K562 (cell line): ENCODE measurements at regions not wholly inside any gene's neighbourhood (a gene's known extent, or its start where the extent isn't known, plus 50 kb on each side); places are given as distances from the start of the nearest gene placed in this dataset.

Source experiments
- ATAC-seq: fragments of 200-7000 bp; cut with Tn5 transposase; 3 replicates; pipeline ENCODE4 v1.9.1; 2020; ENCODE audit warnings: moderate library complexity
- BruUV-seq: library from RNA; stranded (reverse); fragments of 400-500 nt; replicated peaks from 2 replicates; lab custom pipeline; 2021; lab: Mats Ljungman, UMichigan
- CTCF ChIA-PET: fragments of 300-600 bp; formaldehyde crosslinking; extraction: SDS; loops from one replicate; lab custom pipeline; 2021; ENCODE audit warnings: low intra/inter-chr PET ratio; lab: Yijun Ruan, JAX
- POLR2A ChIA-PET: fragments of 300-600, 350-650 bp; sonication (Branson Sonifier 250); formaldehyde crosslinking; extraction: SDS; loops from one replicate; lab custom pipeline; 2021; ENCODE audit warnings: antibody characterized with exemption, inconsistent platforms; lab: Yijun Ruan, JAX
- DNase-seq, 4 experiments: peaks; one replicate each; pipeline versions ENCODE4 v3.0.0 to v3.0.0-alpha.2; 2011 to 2018; ENCODE audit warnings: low spot score in 3 of 4, mixed read lengths in 3 of 4; ENCODE audit errors: extremely low read depth in 1 of 4
- FAIRE-seq: peaks from 2 replicates; lab custom pipeline; 2011; peaks lifted over from hg19 to GRCh38; lab: Jason Lieb, UNC
- H2AFZ ChIP-seq: 2 replicates; pipeline ENCODE4 v1.6.0; 2011; ENCODE audit warnings: low read depth, low read length, control low read depth, inconsistent platforms
- H3K27ac ChIP-seq: fragments of 200-600 bp; 3 replicates; pipeline ENCODE4 v1.8.0; 2011; ENCODE audit warnings: low read depth, mild to moderate bottlenecking, control low read depth, inconsistent platforms, low read length, moderate library complexity, mixed read lengths; ENCODE audit errors: extremely low read depth
- H3K27me3 ChIP-seq, 2 experiments: fragments of 300-600 bp in 1 of 2; 2 replicates in 1 of 2; 3 replicates in 1 of 2; pipeline versions ENCODE4 v1.6.0 to v1.8.0; 2011; ENCODE audit warnings: inconsistent platforms in 2 of 2, low read length in 2 of 2, mild to moderate bottlenecking in 1 of 2, mixed read lengths in 1 of 2, moderate library complexity in 1 of 2; ENCODE audit not compliant: control insufficient read depth in 2 of 2, insufficient read depth in 2 of 2
- H3K36me3 ChIP-seq: fragments of 300-600 bp; 3 replicates; pipeline ENCODE4 v1.8.0; 2011; ENCODE audit warnings: mild to moderate bottlenecking, low read length, inconsistent platforms; ENCODE audit not compliant: control insufficient read depth, insufficient read depth
- H3K4me1 ChIP-seq, 2 experiments: fragments of 200-600 bp in 1 of 2; replicated peaks in 1 of 2; 2 replicates in 1 of 2; 3 replicates in 1 of 2; pipeline versions ENCODE4 v1.5.1 to v1.8.0; 2011; ENCODE audit warnings: inconsistent platforms in 2 of 2, low read length in 2 of 2, mild to moderate bottlenecking in 1 of 2, mixed read lengths in 1 of 2, moderate library complexity in 1 of 2; ENCODE audit not compliant: control insufficient read depth in 2 of 2, insufficient read depth in 2 of 2
- H3K4me2 ChIP-seq: 2 replicates; pipeline ENCODE4 v1.6.1; 2011; ENCODE audit warnings: low read length, control low read depth, inconsistent platforms, mixed read lengths; ENCODE audit not compliant: insufficient read depth
- H3K4me3 ChIP-seq: fragments of 200-600 bp; sonication (generic), shearing (Covaris generic); 2 replicates; pipeline ENCODE4 v1.5.1; 2016; ENCODE audit warnings: control low read depth, inconsistent platforms
- H3K79me2 ChIP-seq: fragments of 200-600 bp; 3 replicates; pipeline ENCODE4 v1.8.0; 2011; ENCODE audit warnings: low read length, inconsistent platforms; ENCODE audit not compliant: control insufficient read depth, insufficient read depth
- H3K9ac ChIP-seq, 2 experiments: 2 replicates each; pipeline versions ENCODE4 v1.6.0 to v1.6.1; 2011; ENCODE audit warnings: low read depth in 2 of 2, low read length in 2 of 2, control low read depth in 1 of 2, inconsistent platforms in 1 of 2, mild to moderate bottlenecking in 1 of 2, mixed read lengths in 1 of 2; ENCODE audit not compliant: insufficient read depth in 1 of 2
- H3K9me1 ChIP-seq: one replicate; pipeline ENCODE4 v1.6.0; 2011; ENCODE audit warnings: inconsistent platforms, mild to moderate bottlenecking, low read length, moderate library complexity; ENCODE audit not compliant: control insufficient read depth, insufficient read depth
- H3K9me3 ChIP-seq: replicated peaks from 2 replicates; pipeline ENCODE4 v1.5.1; 2011; ENCODE audit warnings: low read depth, low read length, inconsistent platforms; ENCODE audit not compliant: control insufficient read depth, insufficient read depth
- H4K20me1 ChIP-seq: replicated peaks from 2 replicates; pipeline ENCODE4 v1.6.1; 2011; ENCODE audit warnings: low read length, inconsistent platforms, mixed read lengths; ENCODE audit not compliant: control insufficient read depth, insufficient read depth
- ATF7 ChIP-seq: fragments of 450-650 bp; IDR thresholded peaks from 2 replicates; pipeline ENCODE4 v1.7.1; 2014; ENCODE audit warnings: mild to moderate bottlenecking, moderate library complexity
- EZH2 ChIP-seq: IDR thresholded peaks from 2 replicates; pipeline ENCODE4 v1.6.1; 2012; ENCODE audit warnings: low read depth, mild to moderate bottlenecking, inconsistent platforms, low read length, borderline replicate concordance
- HMGXB4 ChIP-seq: sonication (generic); formaldehyde crosslinking; IDR thresholded peaks from 2 replicates; pipeline ENCODE4 v1.8.1; 2023; ENCODE audit warnings: mild to moderate bottlenecking, missing genetic modification reagents
- KDM2B ChIP-seq: fragments of 250-450 bp; sonication (Bioruptor Pico); IDR thresholded peaks from 2 replicates; pipeline ENCODE4 v1.8.0; 2021; ENCODE audit warnings: mild to moderate bottlenecking, moderate library complexity
- NFRKB ChIP-seq: fragments of 450-650 bp; IDR thresholded peaks from 2 replicates; pipeline ENCODE4 v1.6.1; 2016; ENCODE audit warnings: low read depth
- RBBP5 ChIP-seq: fragments of 200-600 bp; sonication (generic); IDR thresholded peaks from 2 replicates; pipeline ENCODE4 v1.6.1; 2012; ENCODE audit warnings: borderline replicate concordance, mild to moderate bottlenecking, low read length, control low read depth, inconsistent platforms; ENCODE audit not compliant: insufficient read depth, poor library complexity, severe bottlenecking
- REST ChIP-seq, 2 experiments: fragments of 450-650 bp; formaldehyde crosslinking in 1 of 2; IDR thresholded peaks; 2 replicates each; pipeline versions ENCODE4 v1.4.0 to v1.6.1; 2014 to 2020; ENCODE audit warnings: mild to moderate bottlenecking in 2 of 2, borderline replicate concordance in 1 of 2, low read depth in 1 of 2
- SNIP1 ChIP-seq: fragments of 450-650 bp; IDR thresholded peaks from 2 replicates; pipeline ENCODE4 v1.7.1; 2017; ENCODE audit warnings: low read depth, mild to moderate bottlenecking
- TBP ChIP-seq: optimal IDR thresholded peaks from 2 replicates; pipeline ENCODE3; 2011; ENCODE audit warnings: low read depth, low read length, improper control_type of control experiment
- ZNF280B ChIP-seq: fragments of 250-450 bp; sonication (Bioruptor Pico); IDR thresholded peaks from 2 replicates; pipeline ENCODE4 v1.5.1; 2021; ENCODE audit warnings: mild to moderate bottlenecking
- ZNF311 ChIP-seq: fragments of 250-450 bp; sonication (Bioruptor Pico); IDR thresholded peaks from 2 replicates; pipeline ENCODE4 v1.4.0; 2020; ENCODE audit warnings: mild to moderate bottlenecking, moderate library complexity
- ZNF668 ChIP-seq: fragments of 250-450 bp; sonication (Bioruptor Pico); IDR thresholded peaks from 2 replicates; pipeline ENCODE4 v1.8.0; 2022; ENCODE audit warnings: mild to moderate bottlenecking, inconsistent platforms
- WGBS: fragments of 100-300 bp; shearing (Covaris generic); methylation state at CpG from one replicate; pipeline ENCODE4 v1.1.6; 2016; ENCODE audit warnings: low coverage, mixed read lengths; ENCODE audit not compliant: insufficient coverage; ENCODE audit errors: missing lambda C conversion rate; 5-methylcytosine and 5-hydroxymethylcytosine counted together
- in situ Hi-C: fragments of 300-500 bp; cut with MboI; formaldehyde crosslinking; loops from 4 replicates; pipeline ENCODE4 v1.15.0; 2018; ENCODE audit warnings: inconsistent platforms, mixed read lengths
- intact Hi-C: fragments of 100-400 bp; cut with micrococcal nuclease; formaldehyde crosslinking; loops from 2 replicates; pipeline ENCODE4 v1.14.2; 2022

- no TSS peak for BruUV-seq
- POLR2A ChIA-PET = interaction anchor here (0.6 kb wide), 1 partner anchor 209 kb away, joined by 3 read pairs; no protein-coding TSS in a partner anchor
- no peak for FAIRE-seq
Measured at GRCh38 chr11:109929308-109929707, 163.9 kb upstream of the ZC3H12C start.

More at GRCh38 chr11:109929308-109929707, 163.9 kb upstream of the ZC3H12C start:
- Histone ChIP-seq H2AFZ (no peak overlapping the region), H3K27me3 (no peaks in the 10 kb centered on the region), H3K79me2 (no peaks in the 10 kb centered on the region), H3K9ac (no peak overlapping the region), H3K9me3 (no peaks in the 10 kb centered on the region), H3K4me3 (no peak overlapping the region), H3K4me1 (peaks cover 0 to 2% of the 10 kb centered on the region in 2 experiments; a peak in 1 of 5 replicates), H4K20me1 (no peaks in the 10 kb centered on the region), H3K27ac (no peak overlapping the region), H3K36me3 (no peaks in the 10 kb centered on the region), H3K9me1 (no peaks in the 10 kb centered on the region), H3K4me2 (no peak overlapping the region)
- DNase-seq (no peak), ATAC-seq (no peak)
- in situ Hi-C loops = no loop called here
- intact Hi-C loops = no loop called here
- CTCF ChIA-PET = no interaction called here
- TF ChIP-seq KDM2B (CRISPR knock-in tag) = no peak
- TF ChIP-seq ATF7 = no peak
- no peak for TF ChIP-seq REST (IDR thresholded peaks at IDR 0.05; ENCODE audit: borderline replicate concordance)
- no peak for TF ChIP-seq REST (CRISPR knock-in tag; IDR thresholded peaks at IDR 0.05; ENCODE audit: low read depth)
- TF ChIP-seq NFRKB = no peak
- TF ChIP-seq EZH2 = no peak
- no peak for TF ChIP-seq ZNF280B
- no peak for TF ChIP-seq ZNF311
- no peak for TF ChIP-seq SNIP1
- no peak for TF ChIP-seq HMGXB4 (CRISPR knock-in tag)
- TF ChIP-seq RBBP5 = no peak
- TF ChIP-seq ZNF668 (CRISPR knock-in tag) = no peak
- no peak for TF ChIP-seq TBP
- 38% methylated on average over 3 of the region's 3 CpGs for WGBS
